Stimulated activated CD8-positive, alpha-beta memory T cell treated with anti-CD3 and anti-CD28 coated beads, Interleukin-12 subunit alpha, Interleukin-12 subunit beta, amount 100 ng/mL, for 1 hour (primary cell): ENCODE measurements at regions not wholly inside any gene's neighbourhood (a gene's known extent, or its start where the extent isn't known, plus 50 kb on each side); places are given as distances from the start of the nearest gene placed in this dataset.

ENCODE experiments used
- DNase-seq: peaks from one replicate; pipeline ENCODE4 v3.0.0-alpha.2; 2020; ENCODE audit warnings: low read depth

- no peak for DNase-seq
Observed at GRCh38 chr2:237271698-237272652, 142.0 kb downstream of the COL6A3 start.
